ENCODE measurements at regions not wholly inside any gene's neighbourhood (a gene's known extent, or its start where the extent isn't known, plus 50 kb on each side); places are given as distances from the start of the nearest gene placed in this dataset.

DNA sequence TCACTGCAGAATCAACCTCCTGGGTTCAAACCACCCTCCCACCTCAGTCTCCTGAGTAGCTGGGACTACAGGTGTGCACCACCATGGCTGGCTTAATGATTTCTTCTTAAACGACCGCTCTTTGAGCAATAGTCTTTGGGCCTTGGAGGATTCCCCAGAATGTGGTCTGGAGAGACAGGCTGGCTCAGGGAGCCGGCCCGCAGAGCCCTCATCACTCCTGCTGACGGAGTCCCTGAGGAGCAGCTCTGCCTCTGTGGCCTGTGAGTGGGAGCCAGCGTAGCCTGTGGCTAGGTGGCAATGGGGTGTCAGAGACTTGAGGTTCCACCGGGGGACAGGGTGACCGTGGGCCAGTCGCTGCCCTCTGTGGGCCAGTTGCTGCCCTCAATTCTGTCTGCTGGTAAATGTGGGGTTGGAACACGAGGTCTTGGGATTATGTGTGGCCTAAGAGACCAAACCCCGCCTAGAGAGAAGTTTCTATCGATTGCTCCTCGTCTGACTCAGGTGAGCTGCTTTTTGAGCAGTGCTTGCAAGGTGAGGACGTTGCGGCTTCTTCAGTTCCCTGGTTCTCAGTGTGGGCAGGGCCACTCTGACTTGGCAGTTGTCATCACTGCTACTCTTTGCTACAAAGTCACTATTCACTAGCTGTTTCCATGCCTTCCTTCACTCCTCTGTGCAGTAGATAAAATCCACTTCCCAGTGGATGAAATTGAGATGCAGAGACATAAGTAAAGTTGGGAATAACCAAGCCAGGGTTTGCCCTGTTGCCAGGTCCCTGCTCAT lies 124.8 kb upstream of the NECTIN1 start:
- Mint-ChIP-seq H3K4me3 (no peak overlapping the region), H3K27me3 (ENCODE audit: low read depth) (peaks cover 8% of the 10 kb centered on the region), H3K9me3 (no peaks in the 10 kb centered on the region), H3K4me1 (peaks cover 5% of the 10 kb centered on the region), H3K27ac (ENCODE audit: unreplicated experiment) (no peak overlapping the region), H3K36me3 (ENCODE audit: low read depth) (no peaks in the 10 kb centered on the region)
- no peak for DNase-seq (ENCODE audit: low read depth, low spot score)
- TF ChIP-seq, protein P1, sequence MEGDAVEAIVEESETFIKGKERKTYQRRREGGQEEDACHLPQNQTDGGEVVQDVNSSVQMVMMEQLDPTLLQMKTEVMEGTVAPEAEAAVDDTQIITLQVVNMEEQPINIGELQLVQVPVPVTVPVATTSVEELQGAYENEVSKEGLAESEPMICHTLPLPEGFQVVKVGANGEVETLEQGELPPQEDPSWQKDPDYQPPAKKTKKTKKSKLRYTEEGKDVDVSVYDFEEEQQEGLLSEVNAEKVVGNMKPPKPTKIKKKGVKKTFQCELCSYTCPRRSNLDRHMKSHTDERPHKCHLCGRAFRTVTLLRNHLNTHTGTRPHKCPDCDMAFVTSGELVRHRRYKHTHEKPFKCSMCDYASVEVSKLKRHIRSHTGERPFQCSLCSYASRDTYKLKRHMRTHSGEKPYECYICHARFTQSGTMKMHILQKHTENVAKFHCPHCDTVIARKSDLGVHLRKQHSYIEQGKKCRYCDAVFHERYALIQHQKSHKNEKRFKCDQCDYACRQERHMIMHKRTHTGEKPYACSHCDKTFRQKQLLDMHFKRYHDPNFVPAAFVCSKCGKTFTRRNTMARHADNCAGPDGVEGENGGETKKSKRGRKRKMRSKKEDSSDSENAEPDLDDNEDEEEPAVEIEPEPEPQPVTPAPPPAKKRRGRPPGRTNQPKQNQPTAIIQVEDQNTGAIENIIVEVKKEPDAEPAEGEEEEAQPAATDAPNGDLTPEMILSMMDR (conservative IDR thresholded peaks at IDR 0.05) = no peak

DNA sequence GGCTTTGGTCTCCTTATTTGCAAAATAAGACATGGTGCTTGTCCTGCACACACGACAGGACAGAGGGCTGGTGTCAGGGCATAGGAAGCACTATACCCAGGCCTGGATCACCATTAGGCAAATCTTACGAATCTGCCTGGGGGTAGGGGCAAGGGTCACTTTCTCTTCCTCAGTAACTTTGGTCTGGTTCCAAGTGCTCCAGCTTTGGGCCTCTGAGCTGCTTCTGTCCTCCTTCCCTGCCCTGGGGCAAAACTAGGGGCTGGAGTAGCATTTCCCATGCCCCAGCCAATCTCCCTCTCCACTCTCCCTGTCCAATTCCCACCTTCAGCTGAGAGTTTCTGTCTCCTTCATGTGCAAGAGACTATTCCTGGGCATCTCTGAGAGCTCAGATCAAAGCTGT lies 123.7 kb upstream of the NECTIN1 start:
- Mint-ChIP-seq H3K27me3 (ENCODE audit: low read depth) (no peaks in the 10 kb centered on the region), H3K4me3 (no peak overlapping the region), H3K27ac (ENCODE audit: unreplicated experiment) (peak overlapping the region; percentile 69), H3K9me3 (no peaks in the 10 kb centered on the region), H3K4me1 (peaks cover 5% of the 10 kb centered on the region), H3K36me3 (ENCODE audit: low read depth) (no peaks in the 10 kb centered on the region)
- TF ChIP-seq, protein P1 (conservative IDR thresholded peaks at IDR 0.05) = no peak
- DNase-seq (ENCODE audit: low read depth, low spot score) = no peak

DNA sequence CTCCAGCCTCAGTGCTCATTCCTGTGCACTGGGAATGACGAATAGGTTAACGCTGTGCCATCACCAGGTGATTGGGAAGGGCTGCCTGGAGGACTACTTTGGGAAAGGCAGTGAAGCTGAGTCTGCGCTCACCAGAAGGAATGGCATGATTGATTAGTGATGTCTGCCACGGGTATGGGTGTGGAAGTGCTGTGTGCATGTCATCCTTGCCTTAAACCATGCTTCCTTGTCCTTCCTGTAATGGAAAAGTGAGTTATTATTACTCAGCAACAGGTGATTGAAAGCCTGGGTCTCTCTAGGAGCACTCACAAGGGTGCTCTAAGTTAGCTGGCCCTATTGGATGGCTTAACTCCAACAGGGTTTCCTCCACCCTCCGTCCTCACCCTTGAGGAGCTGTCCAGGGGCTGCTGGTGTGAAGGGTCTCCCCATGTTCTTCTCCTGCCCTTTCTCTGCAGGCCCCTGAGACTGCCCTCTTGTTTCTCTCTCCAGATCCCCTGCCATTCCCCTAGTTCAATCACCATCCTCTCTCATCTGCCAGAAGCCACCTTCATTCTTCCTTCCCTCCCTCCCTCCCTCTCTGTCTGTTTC lies 121.9 kb upstream of the NECTIN1 start:
- Mint-ChIP-seq H3K9me3 (no peaks in the 10 kb centered on the region), H3K36me3 (ENCODE audit: low read depth) (no peaks in the 10 kb centered on the region), H3K4me1 (peaks cover 5% of the 10 kb centered on the region), H3K27ac (ENCODE audit: unreplicated experiment) (no peak overlapping the region), H3K27me3 (ENCODE audit: low read depth) (no peaks in the 10 kb centered on the region), H3K4me3 (no peak overlapping the region)
- TF ChIP-seq, protein P1 (conservative IDR thresholded peaks at IDR 0.05) = no peak
- no peak for DNase-seq (ENCODE audit: low read depth, low spot score)

DNA sequence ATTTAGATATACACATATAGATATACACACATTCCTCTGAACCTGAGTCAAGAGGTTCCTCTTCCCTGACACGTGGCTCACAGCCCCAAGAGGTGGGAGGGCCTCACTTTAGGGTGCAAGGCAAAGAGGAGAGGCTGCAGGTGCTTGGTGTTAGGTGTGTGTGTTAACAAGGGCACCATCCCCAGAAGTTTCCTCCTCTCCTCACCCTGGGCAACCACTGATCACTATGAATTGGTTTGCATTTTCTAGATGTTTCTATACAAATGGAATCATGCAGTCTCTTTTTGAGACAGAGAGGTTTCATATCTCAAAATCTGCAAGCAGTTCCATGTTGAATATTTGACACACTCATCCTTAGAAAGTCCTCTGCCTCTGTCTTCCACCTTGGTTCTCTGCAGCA lies 120.9 kb upstream of the NECTIN1 start:
- no peaks in the 10 kb centered on the region for H3K27me3 Mint-ChIP-seq (ENCODE audit: low read depth)
- peaks cover 5% of the 10 kb centered on the region for H3K4me1 Mint-ChIP-seq
- TF ChIP-seq, protein P1 (conservative IDR thresholded peaks at IDR 0.05) = no peak
- H3K4me3 Mint-ChIP-seq = no peak overlapping the region
- no peaks in the 10 kb centered on the region for H3K36me3 Mint-ChIP-seq (ENCODE audit: low read depth)
- H3K27ac Mint-ChIP-seq (ENCODE audit: unreplicated experiment) = no peak overlapping the region
- no peak for DNase-seq (ENCODE audit: low read depth, low spot score)
- no peaks in the 10 kb centered on the region for H3K9me3 Mint-ChIP-seq

DNA sequence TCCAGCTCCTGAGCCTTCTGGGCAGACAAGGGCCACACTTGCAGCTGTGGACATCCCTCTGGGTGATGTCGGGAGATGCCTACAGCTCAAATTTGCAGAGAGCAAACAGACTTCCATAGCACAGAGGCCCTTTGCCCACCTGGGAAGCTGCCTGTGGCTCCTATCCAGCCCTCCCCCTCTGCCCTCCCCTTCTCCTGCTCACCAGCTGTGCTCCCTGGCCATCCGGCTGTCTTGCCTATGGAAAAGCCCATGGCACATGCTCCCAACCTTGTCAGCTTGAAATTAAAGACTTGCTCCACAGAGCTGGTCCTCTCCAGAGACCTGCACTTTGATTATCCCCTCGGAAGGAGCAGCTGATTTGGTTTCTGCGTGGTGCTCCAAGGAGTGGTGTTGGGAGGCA lies 118.9 kb upstream of the NECTIN1 start:
- TF ChIP-seq, protein P1 (conservative IDR thresholded peaks at IDR 0.05) = no peak
- no peak overlapping the region for H3K4me3 Mint-ChIP-seq

More for the DNA sequence above, 118.9 kb upstream of the NECTIN1 start:
- Mint-ChIP-seq H3K9me3 (no peaks in the 10 kb centered on the region), H3K27me3 (ENCODE audit: low read depth) (no peaks in the 10 kb centered on the region), H3K36me3 (ENCODE audit: low read depth) (no peaks in the 10 kb centered on the region), H3K4me1 (peaks cover 3% of the 10 kb centered on the region), H3K27ac (ENCODE audit: unreplicated experiment) (no peak overlapping the region)
- no peak for DNase-seq (ENCODE audit: low read depth, low spot score)
